Pancreas (tissue), 10 donors: ENCODE measurements at regions not wholly inside any gene's neighbourhood (a gene's known extent, or its start where the extent isn't known, plus 50 kb on each side); places are given as distances from the start of the nearest gene placed in this dataset.

Experiments
- ATAC-seq, 4 donors: fragments of 200-7000 bp; cut with Tn5 transposase; one replicate each; pipeline versions ENCODE4 v1.8.0 to v1.9.1; 2020; ENCODE audit warnings: mild to moderate bottlenecking in 4 of 4, moderate library complexity in 4 of 4
- DNase-seq, 6 donors: peaks; one replicate each; pipeline ENCODE4 v3.0.0-alpha.2; 2020
- FAIRE-seq: peaks from 2 replicates; lab custom pipeline; 2012; peaks lifted over from hg19 to GRCh38; lab: Jason Lieb, UNC
- H3K27ac ChIP-seq, 4 donors: fragments of 200-600 bp; sonication (generic); 1 replicate in 3 of 4; 2 replicates in 1 of 4; pipeline versions ENCODE4 v1.5.0 to v1.8.0; 2020
- H3K27me3 ChIP-seq, 4 donors: fragments of 200-600 bp; one replicate each; pipeline ENCODE4 v1.8.0; 2021
- H3K36me3 ChIP-seq, 3 donors: fragments of 200-600 bp; sonication (generic) in 1 of 3; one replicate each; pipeline versions ENCODE4 v1.5.0 to v1.8.0; 2020 to 2021
- H3K4me1 ChIP-seq, 3 donors: fragments of 200-600 bp; one replicate each; pipeline ENCODE4 v1.8.0; 2021
- H3K4me3 ChIP-seq, 4 donors: fragments of 200-600 bp; sonication (generic) in 2 of 4; one replicate each; pipeline versions ENCODE4 v1.5.0 to v1.8.0; 2020 to 2021
- H3K9me3 ChIP-seq, 4 donors: fragments of 200-600 bp; one replicate each; pipeline ENCODE4 v1.8.0; 2021
- CTCF ChIP-seq, 4 donors: fragments of 200-600 bp; sonication (generic) in 3 of 4; IDR thresholded peaks; one replicate each; pipeline versions ENCODE4 v1.5.0 to v1.8.0; 2021; ENCODE audit warnings: antibody characterized with exemption in 4 of 4
- WGBS, 2 donors: extraction: QIAGEN DNeasy Blood & Tissue Kit; methylation state at CpG; one replicate each; pipeline ENCODE4 v1.1.7; 2013; 5-methylcytosine and 5-hydroxymethylcytosine counted together
- intact Hi-C, 3 donors: fragments of 100-400 bp; cut with DNase I; formaldehyde crosslinking; loops; one replicate each; pipeline versions ENCODE4 v1.11.1 to v1.14.2; 2022
- donor health status: healthy with polysubstance abuse.
- donor health status: DM: no; HTN: no; CAD: no; lungs with moderate emphysema.
- donor health status: DM: no; HTN: no; CAD: no.
- donor health status: control.
- donor health status: control.
- donor health status: Bipolar disorder and iron deficiency.
- donor health status: DM: yes; HTN: yes; CAD: no.
- donor health status: DM: no; HTN: no; CAD: no.
- donor health status: DM: no; HTN: no; CAD: no.
- donor health status: DM: yes; HTN: yes; CAD: no.

- ATAC-seq, result no peak
- Histone ChIP-seq H3K27me3 (no peaks in the 10 kb centered on the region), H3K27ac (no peak overlapping the region), H3K4me3 (no peak overlapping the region), H3K9me3 (no peaks in the 10 kb centered on the region), H3K36me3 (no peaks in the 10 kb centered on the region), H3K4me1 (no peaks in the 10 kb centered on the region)
- TF ChIP-seq CTCF (IDR thresholded peaks at IDR 0.05), result no peak
- 44 to 55% methylated on average over 5 of the region's 5 CpGs for WGBS, 2 donors
- intact Hi-C loops, result no loop called here
- no peak for FAIRE-seq
- no peak for DNase-seq
Observed at GRCh38 chr18:78455386-78455785, 524.2 kb upstream of the SALL3 start.

- intact Hi-C loops, result no loop called here
- ATAC-seq (no peak), DNase-seq (no peak), FAIRE-seq (no peak)
- no peaks in the 10 kb centered on the region for H3K4me1 ChIP-seq
- no peak overlapping the region for H3K27ac ChIP-seq
- H3K27me3 ChIP-seq, result no peaks in the 10 kb centered on the region
- 61 to 78% methylated on average over 13 of the region's 13 CpGs for WGBS, 2 donors
- no peak for TF ChIP-seq CTCF (IDR thresholded peaks at IDR 0.05)
- H3K4me3 ChIP-seq, result no peak overlapping the region
- no peaks in the 10 kb centered on the region for H3K9me3 ChIP-seq
- no peaks in the 10 kb centered on the region for H3K36me3 ChIP-seq
Observed at GRCh38 chr18:78457011-78457410, 522.6 kb upstream of the SALL3 start.

GRCh38 chr18:78457731-78458130 is 521.9 kb upstream of the SALL3 start:
- TF ChIP-seq CTCF (IDR thresholded peaks at IDR 0.05), result no peak
- H3K27ac ChIP-seq, result no peak overlapping the region
- ATAC-seq, result no peak
- no peak overlapping the region for H3K4me3 ChIP-seq
- WGBS, 2 donors, result 76 to 90% methylated on average over 7 of the region's 7 CpGs
- FAIRE-seq, result no peak
- H3K36me3 ChIP-seq, result no peaks in the 10 kb centered on the region
- DNase-seq, result no peak
- intact Hi-C loops, result no loop called here
- no peaks in the 10 kb centered on the region for H3K9me3 ChIP-seq
- no peaks in the 10 kb centered on the region for H3K4me1 ChIP-seq
- no peaks in the 10 kb centered on the region for H3K27me3 ChIP-seq

- TF ChIP-seq CTCF (IDR thresholded peaks at IDR 0.05), result no peak
- H3K27ac ChIP-seq, result no peak overlapping the region
- 67 to 73% methylated on average over 4 of the region's 4 CpGs for WGBS, 2 donors
- H3K4me1 ChIP-seq, result no peaks in the 10 kb centered on the region
- H3K4me3 ChIP-seq, result no peak overlapping the region
- no peaks in the 10 kb centered on the region for H3K36me3 ChIP-seq
- DNase-seq (no peak), ATAC-seq (no peak), FAIRE-seq (no peak)
- intact Hi-C loops, result no loop called here
- H3K27me3 ChIP-seq, result no peaks in the 10 kb centered on the region
- no peaks in the 10 kb centered on the region for H3K9me3 ChIP-seq
Observed at GRCh38 chr18:78458356-78458755, 521.3 kb upstream of the SALL3 start.

DNA sequence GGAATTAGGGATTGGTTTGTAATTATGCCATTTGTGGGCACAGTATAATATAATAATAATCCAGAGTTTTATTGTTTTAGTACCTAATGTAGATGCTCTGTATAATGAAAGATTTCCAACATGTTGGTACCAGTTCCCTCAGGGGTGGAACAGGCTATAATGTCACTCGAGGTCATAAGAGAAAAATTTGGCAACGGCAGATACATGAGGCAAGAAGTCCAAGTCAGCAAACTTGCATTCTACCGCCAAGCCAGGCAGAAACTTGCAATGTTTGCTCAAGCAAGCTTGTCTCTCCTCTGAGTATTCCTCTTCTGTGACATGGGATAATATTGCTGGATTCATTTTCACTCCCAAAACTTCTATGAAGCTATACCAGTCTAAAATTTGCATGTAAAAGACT is 520.0 kb upstream of the SALL3 start:
- H3K27ac ChIP-seq, result no peak overlapping the region
- no peaks in the 10 kb centered on the region for H3K36me3 ChIP-seq
- H3K27me3 ChIP-seq, result peaks cover 0 to 3% (median 0%) of the 10 kb centered on the region in 4 donors
- no peak for DNase-seq
- no peak overlapping the region for H3K4me3 ChIP-seq
- intact Hi-C loops, result no loop called here
- WGBS, 2 donors, result 22 to 29% methylated on average over 3 of the region's 3 CpGs
- TF ChIP-seq CTCF (IDR thresholded peaks at IDR 0.05), result no peak
- H3K9me3 ChIP-seq, result no peaks in the 10 kb centered on the region
- no peaks in the 10 kb centered on the region for H3K4me1 ChIP-seq
- ATAC-seq, result no peak
- FAIRE-seq, result no peak
